Ovary (tissue), 3 donors: ENCODE measurements at regions not wholly inside any gene's neighbourhood (a gene's known extent, or its start where the extent isn't known, plus 50 kb on each side); places are given as distances from the start of the nearest gene placed in this dataset.

Experiments used
- EP300 ChIP-seq: sonication (generic); formaldehyde crosslinking; IDR thresholded peaks from one replicate; pipeline ENCODE4 v1.6.1; 2017; ENCODE audit warnings: antibody characterized with exemption
- POLR2A ChIP-seq: fragments of 450-650 bp; IDR thresholded peaks from one replicate; pipeline ENCODE4 v1.6.1; 2017; ENCODE audit warnings: antibody characterized with exemption, mild to moderate bottlenecking, moderate library complexity
- TF ChIP-seq, protein P1 (sequence below), 3 donors: fragments of 450-650 bp in 2 of 3; fragments of 200-600 bp in 1 of 3; IDR thresholded peaks; one replicate each; pipeline versions ENCODE4 v1.5.1 to v1.8.0; 2016 to 2022; ENCODE audit warnings: antibody characterized with exemption in 3 of 3, mild to moderate bottlenecking in 1 of 3
- donor health status: DM: no; HTN: no; CAD: no.

- TF ChIP-seq, protein P1, sequence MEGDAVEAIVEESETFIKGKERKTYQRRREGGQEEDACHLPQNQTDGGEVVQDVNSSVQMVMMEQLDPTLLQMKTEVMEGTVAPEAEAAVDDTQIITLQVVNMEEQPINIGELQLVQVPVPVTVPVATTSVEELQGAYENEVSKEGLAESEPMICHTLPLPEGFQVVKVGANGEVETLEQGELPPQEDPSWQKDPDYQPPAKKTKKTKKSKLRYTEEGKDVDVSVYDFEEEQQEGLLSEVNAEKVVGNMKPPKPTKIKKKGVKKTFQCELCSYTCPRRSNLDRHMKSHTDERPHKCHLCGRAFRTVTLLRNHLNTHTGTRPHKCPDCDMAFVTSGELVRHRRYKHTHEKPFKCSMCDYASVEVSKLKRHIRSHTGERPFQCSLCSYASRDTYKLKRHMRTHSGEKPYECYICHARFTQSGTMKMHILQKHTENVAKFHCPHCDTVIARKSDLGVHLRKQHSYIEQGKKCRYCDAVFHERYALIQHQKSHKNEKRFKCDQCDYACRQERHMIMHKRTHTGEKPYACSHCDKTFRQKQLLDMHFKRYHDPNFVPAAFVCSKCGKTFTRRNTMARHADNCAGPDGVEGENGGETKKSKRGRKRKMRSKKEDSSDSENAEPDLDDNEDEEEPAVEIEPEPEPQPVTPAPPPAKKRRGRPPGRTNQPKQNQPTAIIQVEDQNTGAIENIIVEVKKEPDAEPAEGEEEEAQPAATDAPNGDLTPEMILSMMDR (IDR thresholded peaks at IDR 0.05) = no peak
- TF ChIP-seq EP300 (no peak), POLR2A (no peak)
Observed at GRCh38 chr12:34606749-34607519, 584.6 kb downstream of the ALG10 start.
